Smooth muscle cell (in vitro differentiated cells): ENCODE measurements at regions not wholly inside any gene's neighbourhood (a gene's known extent, or its start where the extent isn't known, plus 50 kb on each side); places are given as distances from the start of the nearest gene placed in this dataset.

Experiments
- DNase-seq: peaks from one replicate; lab custom pipeline; 2025; ENCODE audit not compliant: unreplicated experiment; lab: John Stamatoyannopoulos, UW
- H2AFZ ChIP-seq: fragments of 200-600 bp; sonication (generic); 2 replicates; pipeline ENCODE4 v1.6.0; 2016; ENCODE audit warnings: antibody characterized with exemption, low read depth, mild to moderate bottlenecking
- H3F3A ChIP-seq: fragments of 200-600 bp; sonication (generic); 2 replicates; pipeline ENCODE4 v1.6.0; 2017; ENCODE audit warnings: antibody characterized with exemption, low read depth
- H3K27ac ChIP-seq: fragments of 200-600 bp; sonication (generic); 2 replicates; pipeline ENCODE4 v1.5.1; 2016; ENCODE audit warnings: low read depth, mild to moderate bottlenecking
- H3K27me3 ChIP-seq: fragments of 200-600 bp; sonication (generic); 2 replicates; pipeline ENCODE4 v1.6.1; 2016; ENCODE audit warnings: low read depth, mild to moderate bottlenecking
- H3K36me3 ChIP-seq: fragments of 200-600 bp; sonication (generic); 2 replicates; pipeline ENCODE4 v1.5.1; 2016; ENCODE audit warnings: low read depth
- H3K4me1 ChIP-seq: fragments of 200-600 bp; sonication (generic); 2 replicates; pipeline ENCODE4 v1.5.1; 2016; ENCODE audit warnings: low read depth
- H3K4me2 ChIP-seq: fragments of 200-600 bp; sonication (generic); 2 replicates; pipeline ENCODE4 v1.6.0; 2016; ENCODE audit warnings: mild to moderate bottlenecking
- H3K4me3 ChIP-seq: fragments of 200-600 bp; sonication (generic); 2 replicates; pipeline ENCODE4 v1.5.1; 2016; ENCODE audit warnings: mild to moderate bottlenecking
- H3K79me2 ChIP-seq: fragments of 200-600 bp; sonication (generic); 2 replicates; pipeline ENCODE4 v1.6.0; 2016; ENCODE audit warnings: low read depth, mild to moderate bottlenecking
- H3K9ac ChIP-seq: fragments of 200-600 bp; sonication (generic); 2 replicates; pipeline ENCODE4 v1.6.0; 2016; ENCODE audit warnings: low read depth
- H3K9me3 ChIP-seq: fragments of 200-600 bp; sonication (generic); replicated peaks from 2 replicates; pipeline ENCODE4 v1.5.1; 2016; ENCODE audit warnings: low read depth
- H4K20me1 ChIP-seq: fragments of 200-600 bp; sonication (generic); 2 replicates; pipeline ENCODE4 v1.6.0; 2016; ENCODE audit warnings: low read depth
- WGBS: methylation state at CpG from one replicate; pipeline ENCODE4 v1.1.7; 2016; ENCODE audit warnings: low lambda C conversion rate; 5-methylcytosine and 5-hydroxymethylcytosine counted together
- TF ChIP-seq, protein P1 (sequence below): fragments of 200-600 bp; sonication (generic); IDR thresholded peaks from 2 replicates; pipeline ENCODE4 v1.5.1; 2017; ENCODE audit warnings: borderline replicate concordance, mild to moderate bottlenecking, antibody characterized with exemption; ENCODE audit not compliant: insufficient read depth, poor library complexity, severe bottlenecking

DNA sequence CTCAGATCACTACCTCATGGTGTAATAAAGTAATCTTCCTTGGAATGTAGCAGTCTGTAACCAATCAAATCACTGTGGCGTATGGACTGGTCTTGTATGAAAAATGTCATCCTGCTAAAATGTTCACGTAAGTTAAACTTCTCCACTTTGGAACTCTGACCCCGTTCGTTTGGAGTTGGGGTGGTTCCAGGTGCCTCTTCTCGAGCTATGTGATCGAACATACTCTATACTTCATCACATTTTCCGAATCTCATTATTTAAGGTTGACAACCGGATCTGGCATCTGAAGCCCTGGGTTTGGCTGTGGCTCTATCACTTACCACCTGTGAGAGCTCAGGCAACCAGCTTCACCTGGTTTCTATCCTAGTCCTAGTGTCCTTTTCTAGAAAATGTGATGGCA, 148.0 kb upstream of the MYCN start:
- no peaks in the 10 kb centered on the region for H3K27me3 ChIP-seq
- no peaks in the 10 kb centered on the region for H3K79me2 ChIP-seq
- no peak overlapping the region for H3K4me2 ChIP-seq
- TF ChIP-seq, protein P1, sequence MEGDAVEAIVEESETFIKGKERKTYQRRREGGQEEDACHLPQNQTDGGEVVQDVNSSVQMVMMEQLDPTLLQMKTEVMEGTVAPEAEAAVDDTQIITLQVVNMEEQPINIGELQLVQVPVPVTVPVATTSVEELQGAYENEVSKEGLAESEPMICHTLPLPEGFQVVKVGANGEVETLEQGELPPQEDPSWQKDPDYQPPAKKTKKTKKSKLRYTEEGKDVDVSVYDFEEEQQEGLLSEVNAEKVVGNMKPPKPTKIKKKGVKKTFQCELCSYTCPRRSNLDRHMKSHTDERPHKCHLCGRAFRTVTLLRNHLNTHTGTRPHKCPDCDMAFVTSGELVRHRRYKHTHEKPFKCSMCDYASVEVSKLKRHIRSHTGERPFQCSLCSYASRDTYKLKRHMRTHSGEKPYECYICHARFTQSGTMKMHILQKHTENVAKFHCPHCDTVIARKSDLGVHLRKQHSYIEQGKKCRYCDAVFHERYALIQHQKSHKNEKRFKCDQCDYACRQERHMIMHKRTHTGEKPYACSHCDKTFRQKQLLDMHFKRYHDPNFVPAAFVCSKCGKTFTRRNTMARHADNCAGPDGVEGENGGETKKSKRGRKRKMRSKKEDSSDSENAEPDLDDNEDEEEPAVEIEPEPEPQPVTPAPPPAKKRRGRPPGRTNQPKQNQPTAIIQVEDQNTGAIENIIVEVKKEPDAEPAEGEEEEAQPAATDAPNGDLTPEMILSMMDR: no peak
- 93% methylated on average over 8 of the region's 8 CpGs for WGBS
- H3K4me1 ChIP-seq: no peaks in the 10 kb centered on the region
- no peaks in the 10 kb centered on the region for H4K20me1 ChIP-seq
- no peaks in the 10 kb centered on the region for H3K36me3 ChIP-seq
- no peak overlapping the region for H2AFZ ChIP-seq
- no peak overlapping the region for H3K4me3 ChIP-seq
- H3K9me3 ChIP-seq: no peaks in the 10 kb centered on the region
- no peak for DNase-seq
- H3K27ac ChIP-seq: no peak overlapping the region
- no peak overlapping the region for H3K9ac ChIP-seq
- H3F3A ChIP-seq: no peaks in the 10 kb centered on the region

DNA sequence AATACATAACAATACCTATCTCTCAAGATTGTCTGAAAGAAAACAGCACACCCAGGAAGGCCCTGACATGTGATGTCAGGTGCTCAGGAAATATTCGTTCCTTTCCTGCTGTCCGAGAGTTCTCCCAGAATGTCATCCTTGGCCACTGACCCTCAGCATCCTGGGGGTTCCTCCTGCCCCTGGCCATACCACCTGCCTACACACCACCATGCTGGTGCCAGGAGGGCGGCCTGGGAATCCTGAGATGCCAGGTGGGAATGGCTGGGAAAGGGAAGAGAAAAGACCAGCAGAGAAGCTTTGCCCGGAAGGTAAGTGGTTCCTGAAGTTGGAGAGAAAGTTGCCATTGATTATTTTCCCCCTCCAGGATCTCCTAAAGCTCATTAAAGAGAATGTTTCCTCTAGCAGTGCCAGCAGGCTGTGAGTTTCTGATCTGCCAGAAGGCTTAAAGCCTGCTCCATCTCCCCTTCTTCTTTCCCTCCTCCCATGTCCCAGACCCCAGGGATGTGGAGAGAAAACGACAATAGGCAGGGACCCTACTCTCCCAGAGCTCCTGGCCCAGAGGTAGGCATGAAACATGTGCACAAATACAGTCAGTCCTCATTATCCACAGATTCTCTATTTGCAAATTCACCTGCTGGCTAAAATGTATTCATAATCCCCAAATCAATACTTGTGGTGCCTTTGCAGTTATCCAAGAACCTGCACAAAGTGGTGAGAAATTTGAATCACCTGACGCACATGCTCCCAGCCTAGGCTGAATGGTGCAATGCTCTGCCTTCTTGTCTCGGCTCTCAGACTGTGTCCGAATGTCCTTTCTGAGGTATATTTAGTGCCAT, 147.1 kb upstream of the MYCN start:
- DNase-seq: no peak
- Histone ChIP-seq H3K4me1 (no peaks in the 10 kb centered on the region), H3K9me3 (no peaks in the 10 kb centered on the region), H2AFZ (no peak overlapping the region), H3F3A (no peaks in the 10 kb centered on the region), H3K9ac (no peak overlapping the region), H3K4me2 (no peak overlapping the region), H4K20me1 (no peaks in the 10 kb centered on the region), H3K36me3 (no peaks in the 10 kb centered on the region), H3K79me2 (no peaks in the 10 kb centered on the region), H3K27ac (no peak overlapping the region), H3K4me3 (no peak overlapping the region), H3K27me3 (no peaks in the 10 kb centered on the region)
- 94% methylated on average over 8 of the region's 8 CpGs for WGBS
- TF ChIP-seq, protein P1: no peak

DNA sequence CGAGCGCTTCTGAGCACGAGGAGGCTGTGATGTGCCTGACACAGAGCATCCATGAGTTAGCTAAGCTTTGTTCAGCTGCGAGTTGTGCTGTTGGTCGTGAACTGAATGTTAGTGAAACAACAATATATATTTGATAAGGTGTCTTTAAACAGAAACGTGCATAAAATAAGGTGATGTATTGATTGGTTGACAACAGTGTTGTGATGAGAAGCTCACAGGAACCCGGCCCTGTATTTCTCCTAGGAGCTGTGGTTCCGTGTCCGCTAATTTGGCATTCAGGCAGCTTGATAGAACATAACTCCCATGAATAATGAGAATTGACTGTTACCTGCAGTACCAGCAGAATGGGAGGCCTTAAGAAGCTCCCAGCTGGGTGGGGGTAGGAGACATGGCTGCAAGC, 146.4 kb upstream of the MYCN start:
- no peaks in the 10 kb centered on the region for H3K9me3 ChIP-seq
- H3K4me2 ChIP-seq: no peak overlapping the region
- no peak for DNase-seq
- no peak overlapping the region for H3K27ac ChIP-seq
- no peaks in the 10 kb centered on the region for H3K4me1 ChIP-seq
- H4K20me1 ChIP-seq: no peaks in the 10 kb centered on the region
- H3F3A ChIP-seq: no peaks in the 10 kb centered on the region
- 94% methylated on average over 9 of the region's 9 CpGs for WGBS
- TF ChIP-seq, protein P1: no peak
- H3K4me3 ChIP-seq: no peak overlapping the region
- H3K9ac ChIP-seq: no peak overlapping the region
- no peaks in the 10 kb centered on the region for H3K27me3 ChIP-seq
- no peaks in the 10 kb centered on the region for H3K36me3 ChIP-seq
- H3K79me2 ChIP-seq: no peaks in the 10 kb centered on the region
- no peak overlapping the region for H2AFZ ChIP-seq
